Ascending aorta (tissue), 2 donors: ENCODE measurements at regions not wholly inside any gene's neighbourhood (a gene's known extent, or its start where the extent isn't known, plus 50 kb on each side); places are given as distances from the start of the nearest gene placed in this dataset.

ENCODE experiments used
- DNase-seq, 2 donors: peaks; one replicate each; pipeline ENCODE4 v3.0.0-alpha.2; 2019; ENCODE audit warnings: low spot score in 2 of 2
- H3K27ac ChIP-seq, 2 donors: fragments of 200-600 bp; sonication (generic); one replicate each; pipeline ENCODE4 v1.5.1; 2016 to 2017; ENCODE audit warnings: mild to moderate bottlenecking in 1 of 2
- H3K27me3 ChIP-seq: fragments of 200-600 bp; sonication (generic); one replicate; pipeline ENCODE4 v1.5.1; 2017
- H3K36me3 ChIP-seq, 2 donors: fragments of 200-600 bp; sonication (generic); one replicate each; pipeline ENCODE4 v1.5.1; 2016
- H3K4me1 ChIP-seq, 2 donors: fragments of 200-600 bp; sonication (generic); one replicate each; pipeline ENCODE4 v1.5.1; 2016 to 2017; ENCODE audit warnings: mild to moderate bottlenecking in 1 of 2
- H3K4me3 ChIP-seq, 2 donors: fragments of 200-600 bp; sonication (generic); one replicate each; pipeline ENCODE4 v1.5.1; 2016 to 2017; ENCODE audit warnings: mild to moderate bottlenecking in 1 of 2
- H3K9me3 ChIP-seq, 2 donors: fragments of 200-600 bp; sonication (generic); one replicate each; pipeline ENCODE4 v1.5.1; 2016
- intact Hi-C: fragments of 100-400 bp; cut with DNase I; formaldehyde crosslinking; loops from one replicate; pipeline ENCODE4 v1.15.1; 2023
- TF ChIP-seq, protein P1 (sequence below), 3 experiments: fragments of 200-600 bp in 2 of 3; fragments of 450-650 bp in 1 of 3; sonication (generic) in 2 of 3; IDR thresholded peaks; one replicate each; pipeline ENCODE4 v1.5.1; 2016 to 2019; ENCODE audit warnings: antibody characterized with exemption in 3 of 3, mild to moderate bottlenecking in 1 of 3, moderate library complexity in 1 of 3

DNA sequence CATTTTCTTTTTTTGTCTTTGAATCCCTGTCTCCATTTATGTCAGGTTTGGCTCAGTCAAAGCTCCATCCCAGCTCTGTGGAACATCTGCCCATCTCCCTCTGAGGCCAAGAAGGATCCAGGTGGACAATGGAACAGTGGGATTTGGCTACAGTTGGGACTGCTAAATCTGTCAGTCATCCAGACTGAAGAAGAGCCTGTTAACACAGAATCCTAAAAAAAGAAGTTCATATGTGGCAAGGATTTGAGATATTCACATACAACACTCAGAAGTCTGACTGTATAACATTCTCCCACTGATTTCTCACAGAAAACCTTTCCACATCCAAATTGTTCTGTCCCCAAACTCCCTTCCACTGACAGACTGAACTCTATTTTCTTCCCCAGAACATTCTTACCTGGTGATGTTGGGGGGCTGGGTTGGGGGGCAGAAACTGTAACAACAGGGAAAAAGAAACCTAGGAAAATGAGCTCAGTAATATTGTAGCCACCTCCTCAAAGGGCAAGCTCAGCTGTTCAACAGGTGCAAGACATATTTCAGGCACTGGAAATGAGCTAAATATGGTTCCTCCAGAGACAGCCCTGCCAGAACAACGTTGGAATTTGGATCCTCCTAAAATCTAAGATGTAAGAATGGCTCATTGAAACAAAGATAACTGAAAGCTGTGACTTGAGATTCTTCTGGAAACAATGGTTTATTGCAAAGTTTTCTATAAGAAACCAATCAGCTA, 301.5 kb upstream of the CDH5 start:
- Histone ChIP-seq H3K4me1 (no peaks in the 10 kb centered on the region), H3K4me3 (no peak overlapping the region), H3K9me3 (no peaks in the 10 kb centered on the region), H3K27ac (no peak overlapping the region), H3K36me3 (no peaks in the 10 kb centered on the region), H3K27me3 (no peaks in the 10 kb centered on the region)
- intact Hi-C loops: no loop called here
- TF ChIP-seq, protein P1, sequence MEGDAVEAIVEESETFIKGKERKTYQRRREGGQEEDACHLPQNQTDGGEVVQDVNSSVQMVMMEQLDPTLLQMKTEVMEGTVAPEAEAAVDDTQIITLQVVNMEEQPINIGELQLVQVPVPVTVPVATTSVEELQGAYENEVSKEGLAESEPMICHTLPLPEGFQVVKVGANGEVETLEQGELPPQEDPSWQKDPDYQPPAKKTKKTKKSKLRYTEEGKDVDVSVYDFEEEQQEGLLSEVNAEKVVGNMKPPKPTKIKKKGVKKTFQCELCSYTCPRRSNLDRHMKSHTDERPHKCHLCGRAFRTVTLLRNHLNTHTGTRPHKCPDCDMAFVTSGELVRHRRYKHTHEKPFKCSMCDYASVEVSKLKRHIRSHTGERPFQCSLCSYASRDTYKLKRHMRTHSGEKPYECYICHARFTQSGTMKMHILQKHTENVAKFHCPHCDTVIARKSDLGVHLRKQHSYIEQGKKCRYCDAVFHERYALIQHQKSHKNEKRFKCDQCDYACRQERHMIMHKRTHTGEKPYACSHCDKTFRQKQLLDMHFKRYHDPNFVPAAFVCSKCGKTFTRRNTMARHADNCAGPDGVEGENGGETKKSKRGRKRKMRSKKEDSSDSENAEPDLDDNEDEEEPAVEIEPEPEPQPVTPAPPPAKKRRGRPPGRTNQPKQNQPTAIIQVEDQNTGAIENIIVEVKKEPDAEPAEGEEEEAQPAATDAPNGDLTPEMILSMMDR (IDR thresholded peaks at IDR 0.05): no peak
- no peak for DNase-seq

DNA sequence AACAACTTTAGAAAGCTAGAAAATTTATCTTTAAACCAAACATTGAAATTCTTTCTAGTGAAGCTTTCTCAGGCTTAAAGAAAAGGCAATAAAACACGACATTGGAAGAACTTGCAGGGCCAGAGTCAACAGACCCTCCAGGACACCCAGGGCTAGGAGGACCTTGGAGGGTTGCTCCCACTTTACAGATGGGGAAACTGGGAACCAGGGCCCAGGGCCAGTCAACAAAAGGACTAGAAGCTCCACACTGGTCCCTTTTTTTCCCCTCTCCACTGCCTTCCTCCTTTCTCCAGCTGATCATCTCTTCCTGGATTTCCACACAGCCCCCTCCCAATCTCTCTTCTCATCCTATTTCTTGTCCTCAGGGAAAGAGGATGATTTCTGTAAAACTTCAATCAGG, 307.7 kb upstream of the CDH5 start:
- Histone ChIP-seq H3K36me3 (no peaks in the 10 kb centered on the region), H3K4me1 (no peaks in the 10 kb centered on the region), H3K27me3 (no peaks in the 10 kb centered on the region), H3K4me3 (no peak overlapping the region), H3K9me3 (no peaks in the 10 kb centered on the region), H3K27ac (no peak overlapping the region)
- TF ChIP-seq, protein P1 (IDR thresholded peaks at IDR 0.05): no peak
- no peak for DNase-seq
- intact Hi-C loops: no loop called here

DNA sequence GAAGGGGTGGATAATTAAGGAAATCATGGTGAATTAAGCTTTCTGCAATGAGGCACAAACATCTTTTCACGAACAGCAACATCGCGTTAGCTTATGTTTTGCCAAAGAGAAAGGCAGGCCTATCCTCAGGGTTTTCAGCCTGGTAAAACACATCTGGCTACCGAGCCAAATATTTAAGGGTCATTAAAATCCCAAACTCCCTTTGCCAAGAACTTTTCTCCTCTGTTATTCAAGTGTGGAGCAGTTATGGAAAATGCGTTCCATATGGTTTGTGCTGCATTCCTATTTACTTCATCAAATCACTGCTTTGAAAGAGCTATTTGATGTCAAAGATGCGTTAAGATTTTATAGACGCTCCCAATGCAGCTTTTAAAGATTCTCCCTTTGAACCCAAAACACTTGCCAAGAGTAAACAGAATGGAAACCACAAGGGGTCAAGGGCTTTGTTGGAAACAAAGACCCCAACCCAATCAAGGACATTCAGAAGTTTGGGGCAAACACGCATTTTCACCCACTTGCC, 308.3 kb upstream of the CDH5 start:
- DNase-seq: no peak
- TF ChIP-seq, protein P1 (IDR thresholded peaks at IDR 0.05): no peak
- no peaks in the 10 kb centered on the region for H3K9me3 ChIP-seq
- H3K27ac ChIP-seq: no peak overlapping the region
- H3K4me3 ChIP-seq: no peak overlapping the region
- no peaks in the 10 kb centered on the region for H3K27me3 ChIP-seq
- intact Hi-C loops: no loop called here
- no peaks in the 10 kb centered on the region for H3K36me3 ChIP-seq
- H3K4me1 ChIP-seq: no peaks in the 10 kb centered on the region

DNA sequence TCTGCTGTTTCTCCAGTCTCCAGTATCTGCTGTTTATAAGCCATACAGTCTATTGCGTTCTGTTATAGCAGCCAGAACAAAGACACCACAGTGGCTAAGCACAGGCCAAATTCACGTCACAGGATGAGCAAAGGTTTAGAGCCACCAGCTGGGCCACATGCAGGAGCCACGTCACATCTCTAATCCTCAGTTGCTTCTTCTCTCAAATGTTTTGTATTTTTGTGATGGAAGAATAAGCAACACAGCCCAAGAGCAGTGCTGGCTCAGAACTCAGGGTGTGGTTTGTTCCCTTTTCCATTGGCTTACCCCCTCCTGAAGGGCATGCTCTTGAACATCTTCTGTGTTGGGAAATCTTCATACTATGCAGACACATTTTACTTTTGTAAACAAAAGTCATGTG, 309.4 kb upstream of the CDH5 start:
- intact Hi-C loops: no loop called here
- H3K4me1 ChIP-seq: no peaks in the 10 kb centered on the region
- H3K27ac ChIP-seq: no peak overlapping the region
- no peaks in the 10 kb centered on the region for H3K9me3 ChIP-seq
- DNase-seq: no peak
- TF ChIP-seq, protein P1 (IDR thresholded peaks at IDR 0.05): no peak
- no peaks in the 10 kb centered on the region for H3K27me3 ChIP-seq
- H3K36me3 ChIP-seq: no peaks in the 10 kb centered on the region
- no peak overlapping the region for H3K4me3 ChIP-seq

DNA sequence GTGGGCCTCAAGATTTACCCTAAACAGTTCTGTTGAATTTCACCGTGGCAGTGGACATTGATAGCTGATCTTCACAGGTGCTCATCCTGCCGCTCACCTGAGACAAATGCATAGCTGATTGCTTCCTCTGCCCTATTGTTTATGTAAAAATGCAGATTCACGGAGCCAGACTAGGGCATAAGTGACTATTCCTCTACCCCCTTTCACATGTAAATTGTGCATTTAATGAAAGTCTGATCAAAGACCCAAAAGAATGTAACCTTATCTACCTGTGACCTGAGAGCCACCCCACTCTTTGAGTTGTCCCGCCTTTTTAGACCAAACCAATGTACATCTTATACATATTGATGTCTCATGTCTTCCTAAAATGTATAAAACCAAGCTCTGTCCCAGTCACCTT, 312.4 kb upstream of the CDH5 start:
- no peak for DNase-seq
- Histone ChIP-seq H3K27me3 (no peaks in the 10 kb centered on the region), H3K4me3 (no peak overlapping the region), H3K9me3 (no peaks in the 10 kb centered on the region), H3K36me3 (no peaks in the 10 kb centered on the region), H3K4me1 (no peaks in the 10 kb centered on the region), H3K27ac (no peak overlapping the region)
- TF ChIP-seq, protein P1 (IDR thresholded peaks at IDR 0.05): no peak
- intact Hi-C loops: no loop called here
